ENCODE measurements at regions not wholly inside any gene's neighbourhood (a gene's known extent, or its start where the extent isn't known, plus 50 kb on each side); places are given as distances from the start of the nearest gene placed in this dataset.

DNA sequence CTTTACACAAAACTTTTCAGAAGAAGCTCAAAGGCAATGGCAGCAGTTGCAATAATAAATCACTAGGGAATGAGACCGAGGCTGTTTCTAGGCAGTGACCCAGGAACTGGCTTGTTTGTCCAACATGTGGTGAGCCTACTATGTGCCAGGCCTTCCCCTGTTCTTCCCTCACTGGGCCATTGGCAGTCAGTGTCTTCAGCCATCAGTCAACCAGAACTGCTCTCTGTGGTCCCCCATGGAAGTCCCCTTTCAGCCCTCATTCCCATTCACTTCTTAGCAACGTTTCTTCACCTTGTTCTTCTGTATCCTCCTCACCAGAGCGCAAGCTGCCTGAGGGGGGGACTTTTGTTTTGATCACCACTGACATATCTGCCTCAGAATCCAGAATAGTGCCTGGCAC, 274.1 kb downstream of the RRAGC start:
- TF ChIP-seq, protein P1, sequence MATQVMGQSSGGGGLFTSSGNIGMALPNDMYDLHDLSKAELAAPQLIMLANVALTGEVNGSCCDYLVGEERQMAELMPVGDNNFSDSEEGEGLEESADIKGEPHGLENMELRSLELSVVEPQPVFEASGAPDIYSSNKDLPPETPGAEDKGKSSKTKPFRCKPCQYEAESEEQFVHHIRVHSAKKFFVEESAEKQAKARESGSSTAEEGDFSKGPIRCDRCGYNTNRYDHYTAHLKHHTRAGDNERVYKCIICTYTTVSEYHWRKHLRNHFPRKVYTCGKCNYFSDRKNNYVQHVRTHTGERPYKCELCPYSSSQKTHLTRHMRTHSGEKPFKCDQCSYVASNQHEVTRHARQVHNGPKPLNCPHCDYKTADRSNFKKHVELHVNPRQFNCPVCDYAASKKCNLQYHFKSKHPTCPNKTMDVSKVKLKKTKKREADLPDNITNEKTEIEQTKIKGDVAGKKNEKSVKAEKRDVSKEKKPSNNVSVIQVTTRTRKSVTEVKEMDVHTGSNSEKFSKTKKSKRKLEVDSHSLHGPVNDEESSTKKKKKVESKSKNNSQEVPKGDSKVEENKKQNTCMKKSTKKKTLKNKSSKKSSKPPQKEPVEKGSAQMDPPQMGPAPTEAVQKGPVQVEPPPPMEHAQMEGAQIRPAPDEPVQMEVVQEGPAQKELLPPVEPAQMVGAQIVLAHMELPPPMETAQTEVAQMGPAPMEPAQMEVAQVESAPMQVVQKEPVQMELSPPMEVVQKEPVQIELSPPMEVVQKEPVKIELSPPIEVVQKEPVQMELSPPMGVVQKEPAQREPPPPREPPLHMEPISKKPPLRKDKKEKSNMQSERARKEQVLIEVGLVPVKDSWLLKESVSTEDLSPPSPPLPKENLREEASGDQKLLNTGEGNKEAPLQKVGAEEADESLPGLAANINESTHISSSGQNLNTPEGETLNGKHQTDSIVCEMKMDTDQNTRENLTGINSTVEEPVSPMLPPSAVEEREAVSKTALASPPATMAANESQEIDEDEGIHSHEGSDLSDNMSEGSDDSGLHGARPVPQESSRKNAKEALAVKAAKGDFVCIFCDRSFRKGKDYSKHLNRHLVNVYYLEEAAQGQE (IDR thresholded peaks at IDR 0.05; ENCODE audit: insufficient replicate concordance, low read depth) = no peak
- TF ChIP-seq POLR2AphosphoS5 (IDR thresholded peaks at IDR 0.05; ENCODE audit: low read depth) = no peak
- TF ChIP-seq, protein P2, sequence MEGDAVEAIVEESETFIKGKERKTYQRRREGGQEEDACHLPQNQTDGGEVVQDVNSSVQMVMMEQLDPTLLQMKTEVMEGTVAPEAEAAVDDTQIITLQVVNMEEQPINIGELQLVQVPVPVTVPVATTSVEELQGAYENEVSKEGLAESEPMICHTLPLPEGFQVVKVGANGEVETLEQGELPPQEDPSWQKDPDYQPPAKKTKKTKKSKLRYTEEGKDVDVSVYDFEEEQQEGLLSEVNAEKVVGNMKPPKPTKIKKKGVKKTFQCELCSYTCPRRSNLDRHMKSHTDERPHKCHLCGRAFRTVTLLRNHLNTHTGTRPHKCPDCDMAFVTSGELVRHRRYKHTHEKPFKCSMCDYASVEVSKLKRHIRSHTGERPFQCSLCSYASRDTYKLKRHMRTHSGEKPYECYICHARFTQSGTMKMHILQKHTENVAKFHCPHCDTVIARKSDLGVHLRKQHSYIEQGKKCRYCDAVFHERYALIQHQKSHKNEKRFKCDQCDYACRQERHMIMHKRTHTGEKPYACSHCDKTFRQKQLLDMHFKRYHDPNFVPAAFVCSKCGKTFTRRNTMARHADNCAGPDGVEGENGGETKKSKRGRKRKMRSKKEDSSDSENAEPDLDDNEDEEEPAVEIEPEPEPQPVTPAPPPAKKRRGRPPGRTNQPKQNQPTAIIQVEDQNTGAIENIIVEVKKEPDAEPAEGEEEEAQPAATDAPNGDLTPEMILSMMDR (IDR thresholded peaks at IDR 0.05; ENCODE audit: insufficient read depth, low read length) = no peak

Data from HL-60 (cell line).